SJCRH30 (cell line): ENCODE measurements at regions not wholly inside any gene's neighbourhood (a gene's known extent, or its start where the extent isn't known, plus 50 kb on each side); places are given as distances from the start of the nearest gene placed in this dataset.
"Not testable (repeated sequence)": the region's sequence is repeated elsewhere in the genome, so short reads cannot be mapped to it uniquely, and the experiment has no call there.

ENCODE experiments used
- DNase-seq, 2 experiments: peaks; one replicate each; pipeline ENCODE4 v3.0.0-alpha.2; 2015 to 2020
- H3K27ac ChIP-seq: fragments of 250-450 bp; sonication (Bioruptor Pico); 2 replicates; pipeline ENCODE4 v1.5.1; 2020; ENCODE audit warnings: mild to moderate bottlenecking, moderate library complexity
- H3K27me3 ChIP-seq: fragments of 250-450 bp; sonication (Bioruptor Pico); 2 replicates; pipeline ENCODE4 v1.5.1; 2020; ENCODE audit warnings: mild to moderate bottlenecking, moderate library complexity
- H3K36me3 ChIP-seq: fragments of 250-450 bp; sonication (Bioruptor Pico); 2 replicates; pipeline ENCODE4 v1.5.1; 2020; ENCODE audit warnings: mild to moderate bottlenecking, moderate library complexity
- H3K4me1 ChIP-seq: fragments of 250-450 bp; sonication (Bioruptor Pico); 2 replicates; pipeline ENCODE4 v1.5.1; 2020; ENCODE audit warnings: mild to moderate bottlenecking, moderate library complexity
- H3K4me3 ChIP-seq: fragments of 250-450 bp; sonication (Bioruptor Pico); 2 replicates; pipeline ENCODE4 v1.5.1; 2020; ENCODE audit warnings: mild to moderate bottlenecking, moderate library complexity
- H3K9me3 ChIP-seq: fragments of 250-450 bp; sonication (Bioruptor Pico); replicated peaks from 2 replicates; pipeline ENCODE4 v1.5.1; 2020; ENCODE audit warnings: mild to moderate bottlenecking, moderate library complexity

DNA sequence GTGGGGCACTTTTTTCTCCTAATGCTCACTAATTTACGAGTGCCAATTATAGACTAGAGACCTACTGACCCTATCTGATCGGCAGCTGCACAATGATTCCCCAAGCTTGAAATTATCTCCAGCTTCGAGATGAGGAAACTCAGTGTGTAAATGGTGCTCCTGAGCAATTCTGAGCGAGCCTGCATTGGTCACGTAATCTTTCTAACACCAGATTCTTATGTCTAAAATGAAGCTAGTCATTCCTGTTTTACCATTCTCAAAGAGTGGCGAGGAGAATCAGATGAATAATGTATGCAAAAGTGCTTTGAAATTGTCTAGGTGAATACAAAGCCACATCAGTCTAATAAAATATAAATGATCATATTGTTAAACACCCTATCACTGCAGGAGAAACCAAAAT, 318.1 kb upstream of the FAM78B start:
- no peak for DNase-seq
- Histone ChIP-seq H3K4me3 (no peak overlapping the region), H3K27ac (no peak overlapping the region), H3K9me3 (no peaks in the 10 kb centered on the region), H3K27me3 (no peaks in the 10 kb centered on the region), H3K36me3 (no peaks in the 10 kb centered on the region), H3K4me1 (0 out of 2 replicates have a peak, but pooled peaks cover 7% of the 10 kb centered on the region)

GRCh38 chr1:166485620-166486019, 318.8 kb upstream of the FAM78B start:
- H3K4me3 ChIP-seq = no peak overlapping the region
- no peak overlapping the region for H3K27ac ChIP-seq
- no peaks in the 10 kb centered on the region for H3K9me3 ChIP-seq
- DNase-seq = no peak
- H3K27me3 ChIP-seq = no peaks in the 10 kb centered on the region
- H3K4me1 ChIP-seq = peaks cover 8% of the 10 kb centered on the region
- no peaks in the 10 kb centered on the region for H3K36me3 ChIP-seq

GRCh38 chr1:166488327-166488726, 321.5 kb upstream of the FAM78B start:
- H3K36me3 ChIP-seq = no peaks in the 10 kb centered on the region; the same call in 1 of the 2 replicates
- no peak for DNase-seq
- peaks cover 18% of the 10 kb centered on the region for H3K4me1 ChIP-seq
- H3K27ac ChIP-seq = no peak overlapping the region
- no peak overlapping the region for H3K4me3 ChIP-seq
- 0 out of 2 replicates have a peak, but pooled peaks cover 8% of the 10 kb centered on the region for H3K9me3 ChIP-seq
- no peaks in the 10 kb centered on the region for H3K27me3 ChIP-seq

GRCh38 chr1:166489356-166489669, 322.5 kb upstream of the FAM78B start:
- Histone ChIP-seq H3K27me3 (no peaks in the 10 kb centered on the region), H3K9me3 (0 out of 2 replicates have a peak, but pooled peaks cover 8% of the 10 kb centered on the region), H3K4me3 (peak overlapping the region; percentile 58), H3K36me3 (no peaks in the 10 kb centered on the region; the same call in 1 of the 2 replicates), H3K4me1 (peaks cover 18% of the 10 kb centered on the region), H3K27ac (peak overlapping the region; percentile 85)
- DNase-seq = no peak

GRCh38 chr1:166489670-166490436, 323.1 kb upstream of the FAM78B start:
- peak; percentile 13 to 52 for DNase-seq
- Histone ChIP-seq H3K4me3 (peak overlapping the region; percentile 58), H3K27ac (peak overlapping the region; percentile 85), H3K4me1 (peaks cover 18% of the 10 kb centered on the region), H3K27me3 (no peaks in the 10 kb centered on the region), H3K9me3 (0 out of 2 replicates have a peak, but pooled peaks cover 8% of the 10 kb centered on the region), H3K36me3 (no peaks in the 10 kb centered on the region; the same call in 1 of the 2 replicates)

- H3K4me3 ChIP-seq = peak overlapping the region; percentile 58
- peak; percentile 90 to 96 for DNase-seq
Measured at GRCh38 chr1:166490437-166490991, 323.7 kb upstream of the FAM78B start.

GRCh38 chr1:166493765-166494164, 327.0 kb upstream of the FAM78B start:
- H3K36me3 ChIP-seq, H3K27ac ChIP-seq, H3K27me3 ChIP-seq, H3K4me3 ChIP-seq, DNase-seq, H3K9me3 ChIP-seq: not testable (repeated sequence)
- H3K4me1 ChIP-seq = peaks cover 18% of the 10 kb centered on the region

More at GRCh38 chr1:166490437-166490991, 323.7 kb upstream of the FAM78B start:
- Histone ChIP-seq H3K27me3 (no peaks in the 10 kb centered on the region), H3K4me1 (peaks cover 18% of the 10 kb centered on the region), H3K36me3 (no peaks in the 10 kb centered on the region; the same call in 1 of the 2 replicates), H3K27ac (peak overlapping the region; percentile 85), H3K9me3 (0 out of 2 replicates have a peak, but pooled peaks cover 8% of the 10 kb centered on the region)

DNA sequence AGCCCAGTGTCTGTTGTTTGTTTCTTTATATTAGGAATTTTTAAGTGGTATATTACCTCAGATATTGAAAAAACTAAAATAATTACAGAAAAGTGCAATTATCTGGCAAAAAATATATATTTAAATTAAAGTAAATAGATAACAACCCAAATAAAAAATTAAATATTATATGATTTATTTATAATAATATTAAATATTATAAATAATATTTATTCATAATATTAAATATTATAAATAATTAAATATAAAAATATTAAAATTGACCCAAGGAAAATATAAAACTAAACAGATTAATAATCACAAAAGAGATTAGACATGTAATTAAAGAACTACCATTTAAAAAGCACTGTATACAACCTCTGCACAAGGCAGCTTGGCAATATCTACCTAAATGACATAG, 331.9 kb upstream of the POGK start:
- H3K27ac ChIP-seq = no peak overlapping the region
- no peaks in the 10 kb centered on the region for H3K36me3 ChIP-seq
- H3K4me1 ChIP-seq = no peaks in the 10 kb centered on the region

GRCh38 chr1:166511761-166512160, 327.5 kb upstream of the POGK start:
- DNase-seq = no peak
- Histone ChIP-seq H3K4me1 (no peaks in the 10 kb centered on the region), H3K9me3 (no peaks in the 10 kb centered on the region)

More for the DNA sequence above, 331.9 kb upstream of the POGK start:
- Histone ChIP-seq H3K9me3 (no peaks in the 10 kb centered on the region), H3K4me3 (no peak overlapping the region), H3K27me3 (no peaks in the 10 kb centered on the region)
- no peak for DNase-seq

DNA sequence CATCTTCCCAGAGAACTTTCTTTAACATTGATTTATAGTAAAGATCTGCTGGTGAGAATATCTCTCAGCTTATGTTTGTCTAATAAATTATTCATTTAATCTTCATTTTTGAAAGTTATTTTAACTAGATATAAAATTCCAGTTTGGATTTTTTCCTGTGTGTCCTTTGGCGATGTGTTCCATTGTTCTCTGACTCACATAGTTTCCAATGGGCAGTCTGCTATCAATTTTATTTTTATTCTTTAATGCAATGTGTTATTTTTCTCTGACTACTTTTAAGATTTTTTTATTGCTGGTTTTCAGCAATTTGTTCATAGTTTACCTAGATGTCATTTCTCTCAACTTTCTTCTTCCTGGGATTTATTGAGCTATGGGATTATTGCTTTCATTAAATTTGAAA, 325.2 kb upstream of the POGK start:
- Histone ChIP-seq H3K27ac (no peak overlapping the region), H3K36me3 (no peaks in the 10 kb centered on the region), H3K27me3 (no peaks in the 10 kb centered on the region), H3K9me3 (no peaks in the 10 kb centered on the region), H3K4me1 (no peaks in the 10 kb centered on the region), H3K4me3 (no peak overlapping the region)
- no peak for DNase-seq

More at GRCh38 chr1:166511761-166512160, 327.5 kb upstream of the POGK start:
- Histone ChIP-seq H3K27ac (no peak overlapping the region), H3K27me3 (no peaks in the 10 kb centered on the region), H3K36me3 (no peaks in the 10 kb centered on the region), H3K4me3 (no peak overlapping the region)

- no peak for DNase-seq
- no peaks in the 10 kb centered on the region for H3K27me3 ChIP-seq
- H3K9me3 ChIP-seq = no peaks in the 10 kb centered on the region
- H3K4me1 ChIP-seq = no peaks in the 10 kb centered on the region
- no peak overlapping the region for H3K4me3 ChIP-seq
- no peak overlapping the region for H3K27ac ChIP-seq
- no peaks in the 10 kb centered on the region for H3K36me3 ChIP-seq
Measured at GRCh38 chr1:166527752-166528151, 311.5 kb upstream of the POGK start.

DNA sequence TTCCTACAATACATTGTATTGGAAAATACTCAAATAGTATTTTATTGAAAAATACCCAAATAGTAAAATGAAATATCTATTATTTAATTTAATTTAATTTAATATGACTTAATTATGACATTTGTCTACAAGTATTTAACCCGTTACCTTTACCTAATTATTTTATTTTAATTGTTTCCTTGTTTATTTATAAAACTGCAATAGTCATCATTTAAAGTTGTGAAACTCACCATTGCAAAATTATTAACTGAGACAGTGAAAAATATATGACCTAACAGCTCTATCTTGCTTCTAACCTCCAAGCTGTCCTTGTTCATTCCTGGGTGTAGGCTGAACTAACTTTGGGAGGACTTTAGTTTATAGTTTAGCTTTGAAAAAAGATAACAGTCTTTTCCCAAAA, 300.6 kb upstream of the POGK start:
- Histone ChIP-seq H3K4me3 (no peak overlapping the region), H3K4me1 (no peaks in the 10 kb centered on the region), H3K36me3 (no peaks in the 10 kb centered on the region), H3K27ac (no peak overlapping the region), H3K9me3 (no peaks in the 10 kb centered on the region), H3K27me3 (no peaks in the 10 kb centered on the region)
- no peak for DNase-seq

DNA sequence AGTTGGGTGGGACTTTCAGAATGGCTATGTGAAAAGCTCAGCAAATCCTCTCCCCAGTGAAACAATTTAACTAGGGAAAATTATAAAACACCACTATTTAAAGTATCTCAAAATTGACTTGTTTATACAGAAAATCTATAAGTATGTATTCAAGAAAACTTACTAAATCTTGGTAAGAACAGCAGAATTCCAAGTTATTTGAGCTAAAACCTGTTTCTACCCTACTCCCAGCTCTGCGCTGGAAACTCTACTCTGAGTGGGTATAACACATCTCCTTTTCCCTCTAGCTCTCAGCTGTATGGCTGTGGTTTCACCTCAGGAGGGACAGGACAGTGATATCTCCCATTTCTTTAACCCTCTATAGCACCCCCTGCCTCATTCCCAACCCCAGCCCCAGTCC, 295.2 kb upstream of the POGK start:
- no peaks in the 10 kb centered on the region for H3K27me3 ChIP-seq
- DNase-seq = no peak
- no peak overlapping the region for H3K27ac ChIP-seq
- H3K9me3 ChIP-seq = no peaks in the 10 kb centered on the region
- no peaks in the 10 kb centered on the region for H3K36me3 ChIP-seq
- no peak overlapping the region for H3K4me3 ChIP-seq
- no peaks in the 10 kb centered on the region for H3K4me1 ChIP-seq

- no peaks in the 10 kb centered on the region for H3K36me3 ChIP-seq
- H3K27ac ChIP-seq = no peak overlapping the region
- no peak for DNase-seq
- H3K9me3 ChIP-seq = no peaks in the 10 kb centered on the region
- H3K4me1 ChIP-seq = no peaks in the 10 kb centered on the region
- H3K27me3 ChIP-seq = no peaks in the 10 kb centered on the region
- H3K4me3 ChIP-seq = no peak overlapping the region
Measured at GRCh38 chr1:166544561-166544960, 294.7 kb upstream of the POGK start.

DNA sequence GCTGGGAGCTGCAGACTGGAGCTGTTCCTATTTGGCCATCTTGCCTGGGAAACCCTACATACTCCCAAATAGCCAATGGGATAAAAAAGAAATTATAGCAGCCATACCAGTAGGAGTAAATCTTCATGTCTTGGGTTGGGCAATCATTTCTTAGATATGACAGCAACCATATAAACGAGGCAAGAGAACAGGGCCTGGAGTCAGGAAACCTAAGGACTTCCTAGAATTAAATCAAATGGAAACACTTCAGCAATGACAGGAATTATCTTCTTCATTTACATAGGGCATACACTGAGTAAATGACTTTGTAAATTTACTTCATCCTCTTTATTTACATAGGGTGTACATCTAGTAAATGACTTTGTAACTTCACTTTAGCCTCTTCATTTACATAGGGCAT, 286.6 kb upstream of the POGK start:
- no peaks in the 10 kb centered on the region for H3K27me3 ChIP-seq
- no peak overlapping the region for H3K27ac ChIP-seq
- DNase-seq = no peak
- no peak overlapping the region for H3K4me3 ChIP-seq
- H3K36me3 ChIP-seq = no peaks in the 10 kb centered on the region
- no peaks in the 10 kb centered on the region for H3K9me3 ChIP-seq
- H3K4me1 ChIP-seq = no peaks in the 10 kb centered on the region

GRCh38 chr1:166570954-166571353, 268.3 kb upstream of the POGK start:
- no peaks in the 10 kb centered on the region for H3K27me3 ChIP-seq
- H3K4me1 ChIP-seq = no peaks in the 10 kb centered on the region
- H3K9me3 ChIP-seq = no peaks in the 10 kb centered on the region
- no peak overlapping the region for H3K27ac ChIP-seq
- DNase-seq = no peak
- no peak overlapping the region for H3K4me3 ChIP-seq
- H3K36me3 ChIP-seq = no peaks in the 10 kb centered on the region
